Loucy (cell line): ENCODE measurements at regions not wholly inside any gene's neighbourhood (a gene's known extent, or its start where the extent isn't known, plus 50 kb on each side); places are given as distances from the start of the nearest gene placed in this dataset.
"Not testable (repeated sequence)": the region's sequence is repeated elsewhere in the genome, so short reads cannot be mapped to it uniquely, and the experiment has no call there.

Experiments used
- H2AFZ ChIP-seq: fragments of 200-600 bp; sonication (generic); 2 replicates; pipeline ENCODE4 v1.6.0; 2016; ENCODE audit warnings: antibody characterized with exemption, mild to moderate bottlenecking, low read length, moderate library complexity
- H3F3A ChIP-seq: fragments of 200-600 bp; 2 replicates; pipeline ENCODE4 v1.6.0; 2016; ENCODE audit warnings: antibody characterized with exemption, low read depth, mild to moderate bottlenecking
- H3K27me3 ChIP-seq: fragments of 200-600 bp; sonication (generic); 2 replicates; pipeline ENCODE4 v1.6.1; 2014; ENCODE audit warnings: low read length, mild to moderate bottlenecking; ENCODE audit not compliant: insufficient read depth, poor library complexity, severe bottlenecking
- H3K36me3 ChIP-seq: fragments of 200-600 bp; sonication (generic); 2 replicates; pipeline ENCODE4 v1.6.1; 2016; ENCODE audit warnings: low read length; ENCODE audit not compliant: insufficient read depth
- H3K4me1 ChIP-seq: fragments of 200-600 bp; sonication (generic); 2 replicates; pipeline ENCODE4 v1.5.1; 2014; ENCODE audit warnings: low read length, mild to moderate bottlenecking; ENCODE audit not compliant: insufficient read depth, poor library complexity, severe bottlenecking
- H3K4me2 ChIP-seq: fragments of 200-600 bp; sonication (generic); 2 replicates; pipeline ENCODE4 v1.6.0; 2014; ENCODE audit warnings: antibody characterized with exemption, low read length, low read depth, mild to moderate bottlenecking; ENCODE audit not compliant: poor library complexity, severe bottlenecking
- H3K4me3 ChIP-seq: fragments of 200-600 bp; sonication (generic); 2 replicates; pipeline ENCODE4 v1.5.1; 2014; ENCODE audit warnings: low read length, mild to moderate bottlenecking, mixed read lengths; ENCODE audit not compliant: poor library complexity, severe bottlenecking
- H3K79me2 ChIP-seq: fragments of 200-600 bp; sonication (generic); 2 replicates; pipeline ENCODE4 v1.6.1; 2014; ENCODE audit warnings: low read length; ENCODE audit not compliant: insufficient read depth
- H3K9ac ChIP-seq: fragments of 200-600 bp; sonication (generic); 2 replicates; pipeline ENCODE4 v1.6.0; 2014; ENCODE audit warnings: mild to moderate bottlenecking, low read depth, low read length, moderate library complexity; ENCODE audit not compliant: poor library complexity, severe bottlenecking
- H3K9me2 ChIP-seq: fragments of 200-600 bp; sonication (generic); replicated peaks from 2 replicates; pipeline ENCODE4 v1.6.1; 2016; ENCODE audit warnings: low read depth, low read length, mixed read lengths
- H3K9me3 ChIP-seq: fragments of 200-600 bp; sonication (generic); 2 replicates; pipeline ENCODE4 v1.6.1; 2014; ENCODE audit warnings: mild to moderate bottlenecking, antibody characterized with exemption, low read length, low read depth; ENCODE audit not compliant: insufficient read depth
- H4K20me1 ChIP-seq: fragments of 200-600 bp; sonication (generic); 2 replicates; pipeline ENCODE4 v1.6.0; 2014; ENCODE audit warnings: antibody characterized with exemption, low read length, mild to moderate bottlenecking; ENCODE audit not compliant: insufficient read depth, poor library complexity, severe bottlenecking
- EZH2phosphoT487 ChIP-seq: fragments of 200-600 bp; IDR thresholded peaks from 2 replicates; pipeline ENCODE4 v1.6.1; 2018; ENCODE audit warnings: antibody characterized with exemption, mild to moderate bottlenecking, moderate library complexity, borderline replicate concordance
- TF ChIP-seq, protein P1 (sequence below): fragments of 200-600 bp; sonication (generic); conservative IDR thresholded peaks from 2 replicates; pipeline ENCODE4 v1.5.1; 2014; ENCODE audit warnings: mild to moderate bottlenecking, antibody characterized with exemption, low read length

DNA sequence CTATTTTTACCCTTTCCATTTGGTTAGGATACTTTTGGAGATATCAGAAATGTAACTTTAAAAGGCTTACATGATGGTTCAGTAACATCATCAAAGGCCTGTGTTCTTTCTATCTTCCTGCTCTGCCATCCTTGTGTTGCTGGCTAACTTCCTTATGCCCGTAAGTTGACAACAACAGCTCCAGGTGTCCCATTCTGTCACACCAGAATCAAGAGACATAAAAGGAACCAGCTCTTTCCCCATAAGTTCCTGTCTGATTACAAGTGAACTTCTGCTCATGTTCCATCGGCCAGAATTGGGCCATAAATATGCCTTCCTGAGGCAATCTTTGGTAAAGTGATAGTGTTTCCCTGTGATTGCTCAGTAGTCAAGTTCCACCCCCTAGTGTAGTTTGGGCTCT is 92.4 kb downstream of the FAM170A start:
- no peak overlapping the region for H3K4me2 ChIP-seq
- H3F3A ChIP-seq, result no peaks in the 10 kb centered on the region
- no peak overlapping the region for H3K9ac ChIP-seq
- H3K4me3 ChIP-seq, result no peak overlapping the region
- no peaks in the 10 kb centered on the region for H3K27me3 ChIP-seq
- TF ChIP-seq, protein P1, sequence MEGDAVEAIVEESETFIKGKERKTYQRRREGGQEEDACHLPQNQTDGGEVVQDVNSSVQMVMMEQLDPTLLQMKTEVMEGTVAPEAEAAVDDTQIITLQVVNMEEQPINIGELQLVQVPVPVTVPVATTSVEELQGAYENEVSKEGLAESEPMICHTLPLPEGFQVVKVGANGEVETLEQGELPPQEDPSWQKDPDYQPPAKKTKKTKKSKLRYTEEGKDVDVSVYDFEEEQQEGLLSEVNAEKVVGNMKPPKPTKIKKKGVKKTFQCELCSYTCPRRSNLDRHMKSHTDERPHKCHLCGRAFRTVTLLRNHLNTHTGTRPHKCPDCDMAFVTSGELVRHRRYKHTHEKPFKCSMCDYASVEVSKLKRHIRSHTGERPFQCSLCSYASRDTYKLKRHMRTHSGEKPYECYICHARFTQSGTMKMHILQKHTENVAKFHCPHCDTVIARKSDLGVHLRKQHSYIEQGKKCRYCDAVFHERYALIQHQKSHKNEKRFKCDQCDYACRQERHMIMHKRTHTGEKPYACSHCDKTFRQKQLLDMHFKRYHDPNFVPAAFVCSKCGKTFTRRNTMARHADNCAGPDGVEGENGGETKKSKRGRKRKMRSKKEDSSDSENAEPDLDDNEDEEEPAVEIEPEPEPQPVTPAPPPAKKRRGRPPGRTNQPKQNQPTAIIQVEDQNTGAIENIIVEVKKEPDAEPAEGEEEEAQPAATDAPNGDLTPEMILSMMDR, result no peak
- TF ChIP-seq EZH2phosphoT487, result no peak
- no peaks in the 10 kb centered on the region for H4K20me1 ChIP-seq
- H3K36me3 ChIP-seq, result no peaks in the 10 kb centered on the region
- no peaks in the 10 kb centered on the region for H3K79me2 ChIP-seq
- H3K9me2 ChIP-seq, result no peaks in the 10 kb centered on the region
- no peaks in the 10 kb centered on the region for H3K4me1 ChIP-seq
- no peaks in the 10 kb centered on the region for H3K9me3 ChIP-seq
- no peak overlapping the region for H2AFZ ChIP-seq

DNA sequence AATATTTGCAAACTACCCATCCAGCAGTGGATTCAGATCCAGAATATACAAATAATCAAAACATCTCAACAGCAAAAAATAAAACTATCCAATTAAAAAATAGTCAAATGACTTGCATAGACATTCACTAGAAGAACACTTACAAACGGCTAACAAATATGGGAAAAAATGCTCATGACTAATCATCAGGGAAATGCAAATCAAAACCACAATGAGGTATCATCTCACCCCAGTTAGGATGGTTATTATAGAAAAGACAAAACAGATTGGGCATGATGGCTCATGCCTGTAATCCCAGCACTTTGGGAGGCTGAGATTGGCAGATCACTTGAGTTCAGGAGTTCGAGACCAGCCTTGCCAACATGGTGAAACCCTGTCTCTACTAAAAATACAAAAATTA is 95.9 kb downstream of the FAM170A start:
- H3K4me3 ChIP-seq, H2AFZ ChIP-seq, H3K27me3 ChIP-seq, H3K9me3 ChIP-seq, H3F3A ChIP-seq, H4K20me1 ChIP-seq, H3K79me2 ChIP-seq, H3K9me2 ChIP-seq, H3K36me3 ChIP-seq, H3K4me2 ChIP-seq, H3K9ac ChIP-seq, H3K4me1 ChIP-seq: not testable (repeated sequence)

DNA sequence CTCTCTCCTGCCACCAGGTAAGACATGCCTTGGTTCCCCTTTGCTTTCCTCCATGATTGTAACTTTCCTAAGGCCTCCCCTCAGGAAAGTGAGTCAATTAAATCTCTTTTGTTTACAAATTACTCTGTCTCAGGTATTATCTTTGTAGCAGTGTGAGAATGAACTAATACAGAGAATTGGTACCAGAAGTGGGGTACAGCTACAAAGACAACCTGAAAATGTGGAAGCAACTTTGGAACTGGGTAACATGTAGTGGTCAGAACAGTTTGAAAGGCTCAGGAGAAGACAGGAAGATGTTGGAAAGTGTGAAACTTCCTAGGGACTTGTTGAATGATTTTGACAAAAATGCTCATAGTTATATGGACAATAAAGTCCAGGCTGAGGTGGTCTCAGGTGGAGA is 97.2 kb downstream of the FAM170A start:
- Histone ChIP-seq H2AFZ (no peak overlapping the region), H3K36me3 (no peaks in the 10 kb centered on the region), H3K9me2 (no peaks in the 10 kb centered on the region), H3K9ac (no peak overlapping the region), H3K4me3 (no peak overlapping the region), H3K79me2 (no peaks in the 10 kb centered on the region), H3F3A (no peaks in the 10 kb centered on the region), H3K27me3 (no peaks in the 10 kb centered on the region), H3K9me3 (no peaks in the 10 kb centered on the region), H4K20me1 (no peaks in the 10 kb centered on the region), H3K4me2 (no peak overlapping the region), H3K4me1 (no peaks in the 10 kb centered on the region)
- no peak for TF ChIP-seq EZH2phosphoT487
- TF ChIP-seq, protein P1, result no peak

DNA sequence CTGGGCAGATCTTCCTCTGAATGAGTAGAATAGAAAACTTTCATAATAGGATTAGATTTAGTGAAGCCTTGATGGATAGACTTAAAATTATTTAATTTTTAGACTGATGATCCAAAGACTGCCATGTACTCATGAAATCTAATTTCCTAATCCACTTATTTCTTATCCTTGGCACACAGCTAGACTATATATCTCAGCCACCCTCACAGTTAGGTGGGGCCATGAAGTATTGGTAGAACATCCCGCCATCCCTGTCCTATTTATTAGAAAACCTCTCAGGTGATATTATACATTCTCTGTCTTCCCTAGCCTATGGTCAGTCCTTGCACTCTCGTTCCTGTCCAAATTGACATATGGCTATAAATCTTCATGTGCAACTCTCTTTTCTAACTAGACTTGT is 110.9 kb downstream of the FAM170A start:
- no peak for TF ChIP-seq EZH2phosphoT487
- TF ChIP-seq, protein P1, result no peak
- Histone ChIP-seq H4K20me1 (no peaks in the 10 kb centered on the region), H3K4me3 (no peak overlapping the region), H3F3A (no peaks in the 10 kb centered on the region), H2AFZ (no peak overlapping the region), H3K79me2 (no peaks in the 10 kb centered on the region), H3K36me3 (no peaks in the 10 kb centered on the region), H3K9me2 (no peaks in the 10 kb centered on the region), H3K27me3 (no peaks in the 10 kb centered on the region), H3K4me1 (no peaks in the 10 kb centered on the region), H3K9me3 (no peaks in the 10 kb centered on the region), H3K4me2 (no peak overlapping the region), H3K9ac (no peak overlapping the region)
